ENCODE measurements at regions not wholly inside any gene's neighbourhood (a gene's known extent, or its start where the extent isn't known, plus 50 kb on each side); places are given as distances from the start of the nearest gene placed in this dataset.

DNA sequence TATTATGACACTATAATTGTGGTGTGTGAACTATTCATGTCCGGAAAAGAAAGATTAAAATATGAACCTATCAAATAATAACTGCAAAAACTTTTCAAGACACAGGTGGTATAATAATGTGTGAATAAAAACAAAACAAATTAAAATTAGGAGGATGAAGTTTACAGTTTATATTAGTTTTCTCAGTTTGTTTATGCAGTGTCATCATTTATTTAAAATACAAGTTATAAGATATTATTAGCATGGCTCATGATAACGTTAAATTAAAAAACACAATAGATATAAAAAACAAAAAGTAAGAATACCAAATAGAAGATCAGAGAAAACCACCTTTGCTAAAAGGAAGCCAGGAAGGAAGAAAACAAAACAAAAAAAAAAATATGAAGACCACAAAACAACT, 963.8 kb upstream of the ALCAM start:
- TF ChIP-seq, protein P1, sequence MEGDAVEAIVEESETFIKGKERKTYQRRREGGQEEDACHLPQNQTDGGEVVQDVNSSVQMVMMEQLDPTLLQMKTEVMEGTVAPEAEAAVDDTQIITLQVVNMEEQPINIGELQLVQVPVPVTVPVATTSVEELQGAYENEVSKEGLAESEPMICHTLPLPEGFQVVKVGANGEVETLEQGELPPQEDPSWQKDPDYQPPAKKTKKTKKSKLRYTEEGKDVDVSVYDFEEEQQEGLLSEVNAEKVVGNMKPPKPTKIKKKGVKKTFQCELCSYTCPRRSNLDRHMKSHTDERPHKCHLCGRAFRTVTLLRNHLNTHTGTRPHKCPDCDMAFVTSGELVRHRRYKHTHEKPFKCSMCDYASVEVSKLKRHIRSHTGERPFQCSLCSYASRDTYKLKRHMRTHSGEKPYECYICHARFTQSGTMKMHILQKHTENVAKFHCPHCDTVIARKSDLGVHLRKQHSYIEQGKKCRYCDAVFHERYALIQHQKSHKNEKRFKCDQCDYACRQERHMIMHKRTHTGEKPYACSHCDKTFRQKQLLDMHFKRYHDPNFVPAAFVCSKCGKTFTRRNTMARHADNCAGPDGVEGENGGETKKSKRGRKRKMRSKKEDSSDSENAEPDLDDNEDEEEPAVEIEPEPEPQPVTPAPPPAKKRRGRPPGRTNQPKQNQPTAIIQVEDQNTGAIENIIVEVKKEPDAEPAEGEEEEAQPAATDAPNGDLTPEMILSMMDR (IDR thresholded peaks at IDR 0.05; ENCODE audit: low read depth, low read length, missing control alignments), result no peak
- no peak for DNase-seq (ENCODE audit: extremely low read depth, low read depth)

DNA sequence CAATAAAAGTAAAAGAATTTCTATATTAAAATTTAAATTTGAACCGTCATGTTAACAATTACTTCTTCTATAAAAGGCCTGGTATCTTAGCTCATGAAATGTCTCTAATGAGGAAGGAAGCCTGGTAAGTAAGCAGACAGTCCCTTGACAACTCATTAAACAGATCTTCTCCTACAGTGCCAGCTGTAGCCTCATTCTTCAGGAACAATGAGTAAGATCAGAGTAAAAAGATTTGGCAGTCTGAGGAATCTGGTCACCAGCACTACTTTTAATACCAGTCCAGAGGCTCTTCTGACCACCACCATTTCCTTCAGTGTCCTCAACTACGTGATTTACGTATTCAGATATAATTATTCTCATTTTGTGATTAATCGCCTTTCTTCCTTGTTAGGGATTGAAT, 955.0 kb upstream of the ALCAM start:
- TF ChIP-seq, protein P1 (IDR thresholded peaks at IDR 0.05; ENCODE audit: low read depth, low read length, missing control alignments), result no peak
- no peak overlapping the region for H3K4me3 ChIP-seq (replicated peaks; ENCODE audit: low read depth, low read length)
- DNase-seq (ENCODE audit: extremely low read depth, low read depth), result no peak

More for the DNA sequence above, 963.8 kb upstream of the ALCAM start:
- H3K4me3 ChIP-seq (replicated peaks; ENCODE audit: low read depth, low read length), result no peak overlapping the region

DNA sequence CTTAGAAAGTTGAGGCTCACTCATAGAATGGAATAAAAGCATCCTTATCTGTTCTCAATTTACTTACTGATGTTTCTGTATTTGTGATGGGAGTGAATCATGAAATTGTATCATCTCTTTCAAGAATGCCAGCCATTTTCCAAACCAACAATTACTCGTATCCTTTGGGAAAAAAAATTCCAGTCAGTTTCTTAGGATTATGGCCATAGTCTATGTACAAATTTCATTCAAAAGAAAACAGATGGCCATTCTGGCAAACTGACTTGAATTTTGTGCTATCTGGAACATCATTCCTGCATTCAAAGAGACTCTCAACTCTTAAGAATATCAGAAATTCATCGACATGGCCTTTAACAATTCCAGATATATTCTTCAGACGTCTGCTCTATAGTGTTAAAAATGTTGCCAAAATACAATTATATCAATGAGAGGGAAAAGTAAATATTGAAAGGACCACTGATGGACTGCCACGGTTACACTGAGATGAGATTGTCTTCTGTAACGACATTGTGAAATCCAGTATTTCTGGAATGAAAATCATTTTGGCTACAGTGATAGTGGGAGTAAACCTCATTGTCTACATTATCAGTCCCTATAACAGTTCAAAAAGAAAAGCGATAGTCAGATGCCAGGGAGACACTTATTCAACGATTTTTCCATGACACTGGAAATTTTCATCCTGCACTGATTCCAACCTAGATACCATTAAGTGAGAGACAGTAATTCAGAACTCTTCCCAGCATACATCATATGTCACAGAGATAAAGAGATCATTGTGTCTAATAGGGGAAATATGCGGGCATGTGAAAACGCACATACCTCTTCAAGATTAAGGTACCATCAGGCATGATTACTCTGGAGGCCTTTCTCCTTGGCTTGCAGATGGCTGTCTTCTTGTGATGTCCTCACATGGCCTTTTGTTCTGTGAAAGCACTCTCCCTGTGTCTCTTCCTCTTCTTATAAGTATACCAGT, 953.8 kb upstream of the ALCAM start:
- DNase-seq (ENCODE audit: extremely low read depth, low read depth), result no peak

DNA sequence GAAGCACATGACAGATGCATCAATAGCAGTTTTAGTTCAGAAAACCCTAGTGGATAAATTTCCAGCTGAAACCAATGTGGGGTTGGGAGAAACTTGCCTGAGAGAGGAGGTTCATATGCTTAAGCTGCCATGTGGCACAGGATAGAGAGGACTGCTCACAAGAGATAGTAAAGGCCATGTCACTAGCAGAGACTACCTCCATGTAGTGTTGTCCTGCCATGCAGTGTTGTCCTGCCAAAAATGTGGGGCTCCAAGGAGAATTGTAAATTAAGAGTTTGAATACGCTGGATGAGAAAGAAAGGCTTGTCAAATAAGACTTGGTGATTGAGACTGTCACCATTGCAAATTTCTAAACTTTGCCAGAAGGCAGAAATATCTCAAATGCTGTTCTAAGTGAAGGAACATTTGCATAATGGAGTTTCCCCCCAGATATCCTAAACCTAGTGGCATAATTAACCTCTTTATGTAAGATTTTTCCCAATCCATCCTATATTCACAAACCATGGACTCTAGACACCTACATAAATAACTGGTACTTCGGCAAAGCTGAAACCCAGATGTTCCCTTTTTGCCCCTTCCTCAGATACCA, 938.3 kb upstream of the ALCAM start:
- DNase-seq (ENCODE audit: extremely low read depth, low read depth), result no peak
- H3K4me3 ChIP-seq (replicated peaks; ENCODE audit: low read depth, low read length), result no peak overlapping the region
- TF ChIP-seq, protein P1 (IDR thresholded peaks at IDR 0.05; ENCODE audit: low read depth, low read length, missing control alignments), result no peak

More for the DNA sequence above, 953.8 kb upstream of the ALCAM start:
- TF ChIP-seq, protein P1 (IDR thresholded peaks at IDR 0.05; ENCODE audit: low read depth, low read length, missing control alignments), result no peak
- H3K4me3 ChIP-seq (replicated peaks; ENCODE audit: low read depth, low read length), result no peak overlapping the region

DNA sequence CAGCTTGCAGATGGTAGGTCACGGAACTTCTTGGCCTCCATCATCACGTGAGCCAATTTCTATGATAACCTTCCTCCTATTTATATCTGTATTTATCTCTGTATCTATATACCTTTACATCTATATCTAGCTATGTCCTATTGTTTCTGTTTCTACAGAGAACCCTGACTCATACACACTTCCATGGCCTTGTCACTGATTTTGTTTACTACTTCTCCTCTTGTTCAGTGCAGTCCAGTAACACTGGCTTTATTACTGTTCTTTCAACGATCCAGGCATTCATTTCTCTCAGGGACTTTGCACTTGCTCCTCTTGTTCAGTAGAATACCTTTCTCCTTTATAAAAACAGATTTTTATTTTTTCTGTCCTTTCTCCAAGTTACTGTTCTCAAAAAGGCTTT, 937.0 kb upstream of the ALCAM start:
- TF ChIP-seq, protein P1 (IDR thresholded peaks at IDR 0.05; ENCODE audit: low read depth, low read length, missing control alignments), result no peak
- no peak for DNase-seq (ENCODE audit: extremely low read depth, low read depth)
- H3K4me3 ChIP-seq (replicated peaks; ENCODE audit: low read depth, low read length), result no peak overlapping the region

DNA sequence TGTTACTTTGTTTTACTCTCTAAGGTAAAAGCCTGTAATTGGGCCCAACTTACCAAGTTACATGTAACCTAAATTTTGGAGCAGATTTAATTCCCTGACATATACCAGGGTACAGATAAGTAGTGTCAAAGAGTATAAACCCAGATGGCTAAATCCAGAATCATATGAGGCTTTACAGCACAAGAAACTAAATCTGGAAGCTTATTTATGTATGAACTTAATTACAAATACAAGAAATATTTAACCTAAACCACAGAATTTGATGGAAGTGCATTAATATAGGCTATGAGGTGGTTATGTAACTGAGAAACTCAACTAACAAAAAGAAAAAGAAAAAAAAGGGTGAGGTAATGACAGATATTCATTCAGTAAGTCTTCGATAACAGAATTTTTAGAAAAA, 930.2 kb upstream of the ALCAM start:
- TF ChIP-seq, protein P1 (IDR thresholded peaks at IDR 0.05; ENCODE audit: low read depth, low read length, missing control alignments), result no peak
- H3K4me3 ChIP-seq (replicated peaks; ENCODE audit: low read depth, low read length), result no peak overlapping the region
- DNase-seq (ENCODE audit: extremely low read depth, low read depth), result no peak

All from HFF-Myc (cell line).